Astrocyte (in vitro differentiated cells and primary cell): ENCODE measurements at regions not wholly inside any gene's neighbourhood (a gene's known extent, or its start where the extent isn't known, plus 50 kb on each side); places are given as distances from the start of the nearest gene placed in this dataset.
"Not testable (repeated sequence)": the region's sequence is repeated elsewhere in the genome, so short reads cannot be mapped to it uniquely, and the experiment has no call there.

Experiments
- DNase-seq: peaks from one replicate; pipeline ENCODE4 v3.0.0-alpha.2; 2010; ENCODE audit warnings: low read depth
- FAIRE-seq: peaks from 2 replicates; lab custom pipeline; 2011; peaks lifted over from hg19 to GRCh38; lab: Jason Lieb, UNC
- H2AFZ ChIP-seq: 2 replicates; pipeline ENCODE4 v1.6.0; 2012; ENCODE audit warnings: low read depth, low read length, inconsistent platforms
- H3K27ac ChIP-seq: 2 replicates; pipeline ENCODE4 v1.5.1; 2011; ENCODE audit warnings: low read depth, low read length, inconsistent platforms
- H3K27me3 ChIP-seq: 2 replicates; pipeline ENCODE4 v1.6.0; 2011; ENCODE audit warnings: low read length, inconsistent platforms; ENCODE audit not compliant: insufficient read depth
- H3K36me3 ChIP-seq: 2 replicates; pipeline ENCODE4 v1.5.1; 2011; ENCODE audit warnings: low read length, inconsistent platforms; ENCODE audit not compliant: insufficient read depth
- H3K4me1 ChIP-seq: 2 replicates; pipeline ENCODE4 v1.5.1; 2011; ENCODE audit warnings: low read length, inconsistent platforms; ENCODE audit not compliant: insufficient read depth
- H3K4me2 ChIP-seq: 2 replicates; pipeline ENCODE4 v1.6.0; 2012; ENCODE audit warnings: low read length, inconsistent platforms
- H3K4me3 ChIP-seq: 2 replicates; pipeline ENCODE4 v1.5.1; 2011; ENCODE audit warnings: low read depth, mild to moderate bottlenecking, low read length, inconsistent platforms; ENCODE audit not compliant: insufficient read depth
- H3K79me2 ChIP-seq: 2 replicates; pipeline ENCODE4 v1.6.0; 2012; ENCODE audit warnings: mild to moderate bottlenecking, low read length, inconsistent platforms; ENCODE audit not compliant: insufficient read depth
- H3K9ac ChIP-seq: 2 replicates; pipeline ENCODE4 v1.6.0; 2012; ENCODE audit warnings: mild to moderate bottlenecking, low read length, inconsistent platforms
- H3K9me3 ChIP-seq: 2 replicates; pipeline ENCODE4 v1.5.1; 2012; ENCODE audit warnings: low read depth, mild to moderate bottlenecking, low read length, inconsistent platforms; ENCODE audit not compliant: insufficient read depth
- H4K20me1 ChIP-seq: 2 replicates; pipeline ENCODE4 v1.6.0; 2012; ENCODE audit warnings: low read length, inconsistent platforms; ENCODE audit not compliant: insufficient read depth
- H3K27ac Mint-ChIP-seq: one replicate; pipeline ENCODE4 v1.8.0; 2021; ENCODE audit warnings: mild to moderate bottlenecking, mixed read lengths; ENCODE audit not compliant: unreplicated experiment
- H3K27me3 Mint-ChIP-seq: one replicate; pipeline ENCODE4 v1.8.0; 2021; ENCODE audit warnings: low read depth, mixed read lengths; ENCODE audit not compliant: unreplicated experiment
- H3K36me3 Mint-ChIP-seq: one replicate; pipeline ENCODE4 v1.8.0; 2021; ENCODE audit warnings: low read depth, mixed read lengths; ENCODE audit not compliant: unreplicated experiment
- H3K4me1 Mint-ChIP-seq: one replicate; pipeline ENCODE4 v1.8.0; 2021; ENCODE audit warnings: low read depth, mixed read lengths; ENCODE audit not compliant: unreplicated experiment
- H3K4me3 Mint-ChIP-seq: one replicate; pipeline ENCODE4 v1.8.0; 2021; ENCODE audit warnings: mild to moderate bottlenecking, moderate library complexity, mixed read lengths; ENCODE audit not compliant: unreplicated experiment
- H3K9me3 Mint-ChIP-seq: one replicate; pipeline ENCODE4 v1.8.0; 2021; ENCODE audit warnings: mild to moderate bottlenecking, mixed read lengths; ENCODE audit not compliant: unreplicated experiment
- CTCF ChIP-seq: IDR thresholded peaks from 2 replicates; pipeline ENCODE4 v1.5.1; 2011; ENCODE audit warnings: low read depth, mild to moderate bottlenecking, inconsistent platforms, low read length, moderate library complexity; ENCODE audit not compliant: insufficient read depth
- EZH2 ChIP-seq: IDR thresholded peaks from 2 replicates; pipeline ENCODE4 v1.6.1; 2012; ENCODE audit warnings: mild to moderate bottlenecking, low read length, inconsistent platforms; ENCODE audit not compliant: insufficient read depth

GRCh38 chr5:124913329-124913653, 166.9 kb upstream of the ZNF608 start:
- Histone ChIP-seq H3K4me2 (no peak overlapping the region), H3K9ac (no peak overlapping the region), H3K36me3 (no peaks in the 10 kb centered on the region), H3K9me3 (no peaks in the 10 kb centered on the region), H3K4me3 (no peak overlapping the region), H4K20me1 (no peaks in the 10 kb centered on the region), H3K27ac (no peak overlapping the region), H3K79me2 (no peaks in the 10 kb centered on the region), H2AFZ (no peak overlapping the region), H3K27me3 (no peaks in the 10 kb centered on the region), H3K4me1 (no peaks in the 10 kb centered on the region)
- H3K4me1 Mint-ChIP-seq: peaks cover 23% of the 10 kb centered on the region
- FAIRE-seq: no peak
- no peak for DNase-seq
- TF ChIP-seq CTCF: no peak
- no peak for TF ChIP-seq EZH2
- no peak overlapping the region for H3K4me3 Mint-ChIP-seq
- H3K36me3 Mint-ChIP-seq: no peaks in the 10 kb centered on the region
- H3K27ac Mint-ChIP-seq: no peak overlapping the region
- no peaks in the 10 kb centered on the region for H3K27me3 Mint-ChIP-seq
- no peaks in the 10 kb centered on the region for H3K9me3 Mint-ChIP-seq

- H4K20me1 ChIP-seq, DNase-seq, H3K27me3 Mint-ChIP-seq, H3K4me1 Mint-ChIP-seq, H3K4me1 ChIP-seq, H3K9me3 Mint-ChIP-seq, H3K36me3 ChIP-seq, FAIRE-seq, H3K27ac Mint-ChIP-seq, H3K27ac ChIP-seq, H2AFZ ChIP-seq, H3K9me3 ChIP-seq, H3K36me3 Mint-ChIP-seq, H3K27me3 ChIP-seq, H3K79me2 ChIP-seq, H3K4me3 Mint-ChIP-seq, H3K4me3 ChIP-seq, H3K9ac ChIP-seq, H3K4me2 ChIP-seq: not testable (repeated sequence)
Measured at GRCh38 chr5:124916313-124916712, 169.9 kb upstream of the ZNF608 start.

- peaks cover 2% of the 10 kb centered on the region for H3K4me1 Mint-ChIP-seq
- H3K9me3 Mint-ChIP-seq: no peaks in the 10 kb centered on the region
- TF ChIP-seq CTCF: no peak
- no peak for TF ChIP-seq EZH2
- H3K9ac ChIP-seq: no peak overlapping the region
- H2AFZ ChIP-seq: no peak overlapping the region
- H3K4me3 Mint-ChIP-seq: no peak overlapping the region
- no peaks in the 10 kb centered on the region for H3K36me3 Mint-ChIP-seq
- no peak overlapping the region for H3K4me2 ChIP-seq
- no peaks in the 10 kb centered on the region for H3K9me3 ChIP-seq
- no peak for DNase-seq
- H3K79me2 ChIP-seq: no peaks in the 10 kb centered on the region
- H3K27me3 ChIP-seq: no peaks in the 10 kb centered on the region
- H3K4me3 ChIP-seq: no peak overlapping the region
- no peak overlapping the region for H3K27ac Mint-ChIP-seq
- no peaks in the 10 kb centered on the region for H3K4me1 ChIP-seq
- H3K36me3 ChIP-seq: no peaks in the 10 kb centered on the region
- H3K27ac ChIP-seq: no peak overlapping the region
- H4K20me1 ChIP-seq: no peaks in the 10 kb centered on the region
- no peaks in the 10 kb centered on the region for H3K27me3 Mint-ChIP-seq
- no peak for FAIRE-seq
Measured at GRCh38 chr5:124918618-124919017, 172.2 kb upstream of the ZNF608 start.
